ENCODE measurements at regions not wholly inside any gene's neighbourhood (a gene's known extent, or its start where the extent isn't known, plus 50 kb on each side); places are given as distances from the start of the nearest gene placed in this dataset.

DNA sequence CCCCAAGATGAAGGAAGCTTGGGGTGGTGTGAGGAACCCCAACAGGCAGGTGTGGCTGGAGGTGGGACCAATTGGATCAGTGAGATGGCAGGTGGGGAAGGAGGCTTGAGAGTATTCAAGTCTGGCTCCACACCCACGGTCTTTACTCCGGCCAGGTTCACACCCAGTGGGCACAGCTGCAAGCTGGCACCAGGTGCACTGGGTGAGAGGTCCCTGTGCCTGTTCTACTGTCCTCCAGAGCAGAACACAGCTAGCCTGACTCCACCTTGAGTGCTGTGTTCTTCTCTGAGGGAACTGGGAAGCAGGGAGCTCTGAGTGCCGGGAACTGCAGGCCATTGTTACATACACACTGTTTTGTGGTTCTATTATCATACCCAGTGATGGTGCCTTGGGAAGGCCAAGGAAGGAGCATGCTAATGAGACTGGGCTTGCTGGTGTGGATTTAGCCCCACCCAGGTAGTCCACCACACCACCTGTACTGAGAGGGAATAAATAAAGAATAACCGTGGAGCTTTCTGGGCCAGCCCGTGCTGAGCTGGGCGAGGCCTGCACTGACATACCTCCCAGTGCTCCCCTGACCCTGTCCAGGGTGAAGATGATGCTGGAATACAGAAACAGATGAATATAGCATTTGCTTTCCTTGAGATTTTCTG, 93.4 kb downstream of the ABHD5 start:
- no peak for DNase-seq (ENCODE audit: low read depth in 2 of 2)

DNA sequence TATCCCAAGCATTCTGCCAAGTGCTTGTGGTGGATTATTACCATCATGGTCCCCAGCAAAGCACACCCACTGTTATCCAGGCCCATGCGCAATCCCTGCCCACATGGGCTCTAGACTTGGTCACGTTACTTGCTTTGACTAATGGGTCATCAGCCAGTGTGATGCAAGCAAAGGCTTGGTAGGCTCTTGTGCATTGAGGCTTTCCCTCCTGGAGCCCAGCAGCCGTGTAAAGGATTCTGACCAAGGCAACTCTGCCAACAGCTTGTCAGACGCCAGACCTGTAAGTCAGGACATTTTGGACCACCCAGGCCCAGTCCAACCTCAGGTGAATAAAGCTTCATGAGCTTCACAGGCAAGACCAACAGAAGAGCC, 93.9 kb downstream of the ABHD5 start:
- DNase-seq (ENCODE audit: low read depth in 2 of 2) = no peak

DNA sequence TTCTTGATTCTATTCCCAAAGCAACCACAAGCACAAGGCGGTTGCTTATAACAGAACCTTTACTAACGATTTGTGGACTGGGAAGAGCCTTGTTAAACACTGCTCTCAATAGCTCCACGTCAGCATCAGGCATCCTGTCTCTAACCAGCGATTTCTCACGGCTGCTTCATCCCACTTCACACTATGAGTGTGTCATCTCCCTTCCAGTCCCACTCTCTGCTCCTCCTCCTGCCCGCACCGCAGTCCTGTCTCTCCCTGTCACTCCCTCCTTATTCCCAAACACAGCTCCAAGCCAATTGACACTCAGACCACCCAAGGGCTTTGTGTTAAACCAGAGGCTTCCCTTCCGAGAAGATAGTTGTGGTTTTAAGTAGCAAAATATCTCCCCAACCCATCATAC, 94.8 kb downstream of the ABHD5 start:
- no peak for DNase-seq (ENCODE audit: low read depth in 2 of 2)

DNA sequence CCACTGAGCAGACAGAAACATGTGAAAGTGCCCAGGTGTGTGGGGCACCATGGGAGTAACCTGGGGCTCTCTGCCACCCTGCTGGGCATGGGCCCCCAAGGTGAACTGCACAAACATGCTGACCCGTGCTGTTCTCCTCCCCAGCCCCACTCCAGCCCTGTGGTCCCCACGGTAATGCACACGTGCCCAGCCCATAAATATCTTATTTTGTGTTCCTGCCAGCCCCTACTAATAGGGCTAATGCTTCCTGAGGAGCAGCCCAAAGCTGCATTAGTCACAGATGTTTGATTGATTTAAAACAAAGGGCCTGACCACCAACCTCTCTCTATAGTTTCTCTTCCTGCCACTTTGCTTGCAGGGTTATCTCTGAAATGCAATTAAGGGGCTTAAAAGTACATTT, 95.4 kb downstream of the ABHD5 start:
- no peak for DNase-seq (ENCODE audit: low read depth in 2 of 2)

DNA sequence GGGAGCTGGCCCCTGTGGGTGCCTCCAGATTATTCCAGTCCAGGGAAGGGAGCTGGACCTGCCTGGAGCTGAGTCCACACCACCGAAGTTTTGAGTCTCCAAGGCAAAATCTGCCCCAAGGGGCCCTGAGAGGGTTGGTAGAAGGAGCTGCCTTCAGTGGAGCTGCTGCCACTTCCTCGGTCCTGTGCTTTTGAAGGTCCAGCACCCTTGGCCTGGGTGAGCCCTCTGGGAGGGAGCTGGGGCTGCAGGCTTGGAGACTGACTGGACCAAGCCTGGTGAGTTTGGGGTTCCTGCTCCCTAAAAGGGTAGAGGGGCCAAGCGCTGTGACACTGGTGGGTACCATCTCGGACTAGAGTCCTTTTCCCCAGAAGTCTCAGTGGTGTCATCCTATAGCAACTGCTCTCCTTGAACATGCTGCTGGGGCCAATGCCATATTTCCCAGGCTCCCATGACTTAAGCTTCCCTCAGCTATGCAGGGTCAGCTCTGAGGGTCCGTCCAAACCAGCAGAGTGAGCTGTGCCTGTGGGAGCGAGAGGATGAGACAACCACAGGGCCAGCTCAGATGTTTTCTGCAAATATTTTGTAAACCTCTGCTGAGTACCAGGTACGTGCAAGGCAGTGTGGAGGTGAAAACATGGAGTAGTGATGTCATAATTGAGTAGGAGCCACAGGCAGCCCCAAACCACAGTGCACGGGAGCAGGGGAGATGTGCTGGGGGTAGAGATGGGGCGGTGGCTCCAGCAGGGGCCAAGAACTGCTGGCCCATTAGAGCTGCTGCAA, 96.0 kb downstream of the ABHD5 start:
- no peak for DNase-seq (ENCODE audit: low read depth in 2 of 2)

DNA sequence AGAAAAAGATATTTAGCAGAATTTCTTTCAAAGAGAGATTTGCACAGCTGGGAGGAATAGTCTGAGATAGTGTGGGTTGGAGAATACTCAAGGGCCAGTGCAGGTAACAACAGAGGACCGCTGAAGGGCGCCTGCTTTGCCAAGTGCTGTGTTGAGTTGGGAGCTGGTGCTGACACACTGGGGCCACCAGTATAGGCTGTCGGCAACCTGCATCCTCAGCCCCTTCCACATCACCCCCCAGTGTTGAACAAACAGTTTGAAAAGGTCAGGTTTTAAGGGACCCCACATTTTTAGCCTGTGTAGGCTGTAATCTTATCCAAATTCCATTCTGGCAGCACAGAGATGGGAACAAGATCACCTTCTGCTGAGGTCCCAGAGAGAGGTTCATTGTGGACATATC, 96.6 kb downstream of the ABHD5 start:
- no peak for DNase-seq (ENCODE audit: low read depth in 2 of 2)

DNA sequence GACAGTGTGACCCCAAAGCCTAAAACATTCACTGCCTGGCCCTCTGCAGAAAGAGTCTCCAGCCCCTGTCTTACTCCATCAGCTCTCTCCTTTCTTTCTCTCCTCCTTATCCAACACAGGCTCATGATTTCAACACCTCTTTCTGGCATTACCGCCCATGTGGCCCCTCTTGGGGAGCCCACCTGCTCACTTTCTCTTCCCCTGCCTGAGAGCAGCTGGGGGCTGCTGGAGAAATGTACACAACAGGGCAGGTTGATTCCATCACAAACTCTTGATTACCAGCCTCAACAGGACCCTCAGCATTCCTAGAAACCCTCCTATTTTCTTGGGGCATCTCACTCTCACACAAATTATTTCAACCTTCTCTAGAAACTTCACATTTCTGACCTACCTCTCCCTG, 98.3 kb downstream of the ABHD5 start:
- DNase-seq (ENCODE audit: low read depth in 2 of 2) = no peak

DNA sequence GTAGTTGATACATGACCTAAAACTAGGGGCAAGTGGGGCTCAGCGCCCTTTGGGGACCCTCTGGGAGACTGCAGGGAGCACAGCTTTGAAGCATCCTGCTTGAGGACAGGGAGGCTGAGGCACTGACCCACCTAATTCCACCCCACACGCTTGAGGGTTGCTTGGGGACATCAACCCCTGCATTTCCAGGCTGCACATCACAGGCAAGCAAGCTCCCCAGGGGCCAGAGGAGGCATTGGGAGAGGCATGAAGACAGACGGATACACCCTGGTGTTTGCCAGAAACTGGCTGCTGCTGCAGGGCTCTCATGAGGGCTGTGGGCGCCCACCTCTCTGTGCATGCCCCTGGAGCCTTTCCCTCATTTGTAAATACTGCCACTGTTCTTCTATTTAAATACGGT, 99.3 kb downstream of the ABHD5 start:
- DNase-seq (ENCODE audit: low read depth in 2 of 2) = no peak

DNA sequence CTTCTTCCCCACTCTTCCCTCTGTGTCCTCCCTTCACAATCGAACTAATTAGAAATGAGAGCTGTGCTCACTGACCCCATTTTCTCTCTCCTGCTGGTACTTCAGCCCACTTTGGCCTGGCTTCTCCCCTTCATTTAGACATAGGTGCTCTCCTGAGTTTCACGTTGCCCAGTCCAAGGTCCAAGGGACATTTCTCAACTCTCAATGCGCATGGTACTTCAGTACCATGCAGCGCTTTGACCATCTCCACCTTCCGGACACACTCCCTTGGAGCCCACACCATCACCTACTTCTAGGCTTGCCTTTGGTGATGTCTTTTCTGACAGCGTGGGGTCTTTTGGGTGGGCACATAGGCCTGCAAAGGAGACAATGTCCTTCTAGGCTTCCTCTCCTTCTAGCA, 99.7 kb downstream of the ABHD5 start:
- no peak for DNase-seq (ENCODE audit: low read depth in 2 of 2)

DNA sequence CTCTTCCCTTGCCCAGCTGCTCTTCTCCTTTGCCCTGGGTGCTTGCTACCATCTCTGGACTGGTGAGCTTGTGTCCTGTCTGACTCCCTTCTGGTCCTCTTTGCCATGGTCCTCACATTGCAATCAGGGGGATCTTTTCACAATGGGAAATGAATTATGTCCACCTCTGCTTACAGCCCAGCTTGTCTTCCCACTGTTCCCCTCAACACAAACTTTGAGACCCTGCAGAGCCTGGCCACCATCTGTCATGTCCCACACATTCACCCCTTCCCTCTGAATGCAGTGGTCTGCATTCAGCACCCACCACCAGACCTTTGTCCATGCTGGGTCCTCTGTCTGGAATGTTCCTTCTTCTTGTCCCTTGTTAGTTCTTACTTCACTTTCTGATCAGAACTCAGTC, 100.5 kb downstream of the ABHD5 start:
- DNase-seq (ENCODE audit: low read depth in 2 of 2) = no peak

DNA sequence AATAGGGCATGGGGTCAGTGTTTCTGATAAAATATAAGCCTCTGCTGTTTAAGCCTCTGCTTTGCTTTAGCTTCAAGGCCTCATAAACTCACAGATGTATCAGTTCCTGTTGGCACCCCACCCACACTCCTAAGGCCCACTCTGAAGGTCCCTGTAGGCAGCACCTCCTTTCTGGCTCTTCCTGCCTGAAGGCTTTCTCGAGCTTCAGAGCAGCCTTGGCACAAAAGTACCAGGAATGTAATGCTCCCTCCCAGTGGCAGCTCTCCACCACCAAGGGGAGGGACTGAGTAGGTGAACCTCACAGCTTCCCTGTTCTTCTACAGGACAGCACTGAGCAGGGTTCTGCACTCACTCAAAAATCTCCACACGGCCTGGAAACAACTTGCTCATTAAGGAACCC, 102.2 kb downstream of the ABHD5 start:
- no peak for DNase-seq (ENCODE audit: low read depth in 2 of 2)

DNA sequence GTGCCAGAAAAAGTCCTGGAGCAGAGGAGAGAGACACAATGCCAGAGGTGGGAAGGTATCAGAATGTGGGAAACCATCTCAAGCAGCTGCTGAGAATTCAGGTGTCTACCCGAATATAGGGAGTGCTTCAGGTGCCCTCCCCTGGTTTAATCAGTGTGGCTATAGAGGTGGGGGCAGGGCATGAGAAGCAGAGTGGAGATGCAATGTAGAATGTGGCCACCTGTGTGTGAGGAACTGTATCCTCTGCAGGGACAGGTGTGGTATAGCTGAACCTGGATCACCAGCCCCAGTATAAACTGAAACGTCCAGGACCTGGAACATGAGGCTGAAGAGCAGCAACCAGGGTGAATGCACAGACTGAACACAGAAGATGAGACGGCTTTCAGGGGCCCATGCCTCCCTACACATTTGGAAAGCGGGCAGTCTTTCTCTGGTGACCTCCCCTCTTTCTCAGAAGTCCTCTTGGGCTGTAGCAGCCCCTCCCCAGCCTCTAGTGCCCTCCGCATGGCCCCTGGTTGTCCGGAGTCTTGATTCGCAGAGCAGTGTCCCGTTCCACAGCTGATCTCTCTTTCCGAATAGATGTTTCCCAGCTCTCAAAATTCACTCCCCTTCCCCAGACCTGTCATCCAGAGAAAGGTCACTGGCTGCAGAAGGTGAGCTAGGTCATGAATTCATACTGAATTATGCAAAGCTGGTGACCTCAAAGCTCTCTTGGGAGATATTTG, 103.1 kb downstream of the ABHD5 start:
- DNase-seq (ENCODE audit: low read depth in 2 of 2) = no peak

DNA sequence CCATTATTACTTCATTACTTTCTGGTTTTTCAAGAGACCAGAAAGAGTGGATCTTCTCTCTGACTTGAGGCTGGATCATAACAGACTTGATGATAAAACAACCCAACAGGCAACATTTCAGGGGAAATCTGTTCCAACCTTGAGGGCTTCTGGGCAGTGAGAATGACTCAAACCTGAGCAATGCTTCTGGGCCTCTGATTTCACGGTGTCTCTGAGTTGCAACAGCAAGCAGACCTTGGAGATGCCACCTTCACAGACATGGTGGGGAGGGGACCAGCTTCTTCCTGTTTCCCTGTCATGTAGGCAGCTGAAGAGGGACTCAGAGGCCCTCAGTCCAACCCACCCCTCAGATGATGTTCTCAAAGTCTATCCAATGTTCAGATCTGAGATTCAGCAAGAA, 104.0 kb downstream of the ABHD5 start:
- DNase-seq (ENCODE audit: low read depth in 2 of 2) = no peak

DNA sequence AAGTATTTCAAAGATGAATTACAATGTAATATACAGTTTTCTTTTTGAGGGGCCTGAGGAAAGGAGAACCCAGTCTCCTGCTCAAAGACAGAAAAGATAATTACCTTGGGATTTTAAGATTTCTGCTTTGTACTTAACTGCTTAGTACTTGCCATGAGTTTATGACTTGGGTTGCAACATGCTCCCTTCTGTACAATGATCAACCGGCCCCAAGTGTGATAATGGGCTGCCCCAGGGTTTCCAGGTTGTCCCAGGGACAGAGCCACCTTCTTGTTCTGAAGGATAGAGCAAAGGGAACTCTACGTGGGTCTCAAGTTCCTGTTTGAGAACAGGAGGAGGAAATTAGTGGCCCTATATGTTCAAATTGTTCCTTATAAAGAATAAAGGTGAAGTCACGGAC, 104.8 kb downstream of the ABHD5 start:
- no peak for DNase-seq (ENCODE audit: low read depth in 2 of 2)

DNA sequence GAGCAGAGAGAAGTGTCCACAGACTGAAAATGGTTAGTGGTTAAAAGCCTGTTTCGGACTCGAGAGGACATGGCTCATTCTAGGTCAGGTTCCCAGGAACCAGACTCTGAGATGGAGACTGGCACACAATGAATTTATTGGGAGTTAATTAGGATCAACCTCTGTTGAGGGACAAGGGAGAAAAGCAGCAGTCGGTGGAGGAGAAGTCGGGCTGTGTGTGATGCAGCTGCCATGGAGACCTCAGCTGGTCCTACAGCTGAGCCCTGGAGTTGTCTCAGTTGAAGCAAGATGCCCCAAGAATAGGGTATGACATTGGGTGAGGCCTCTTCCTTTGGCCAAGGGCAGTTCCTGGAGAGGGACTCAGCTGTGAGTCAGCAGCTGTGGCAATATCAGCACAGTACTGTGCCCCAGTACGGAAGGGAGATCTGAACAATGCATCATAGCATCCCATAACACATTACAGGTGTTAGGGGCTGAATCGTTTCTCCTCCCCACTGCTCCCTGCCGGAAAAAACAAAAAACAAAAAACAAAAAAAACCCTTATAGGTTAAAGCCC, 105.4 kb downstream of the ABHD5 start:
- DNase-seq (ENCODE audit: low read depth in 2 of 2) = no peak

DNA sequence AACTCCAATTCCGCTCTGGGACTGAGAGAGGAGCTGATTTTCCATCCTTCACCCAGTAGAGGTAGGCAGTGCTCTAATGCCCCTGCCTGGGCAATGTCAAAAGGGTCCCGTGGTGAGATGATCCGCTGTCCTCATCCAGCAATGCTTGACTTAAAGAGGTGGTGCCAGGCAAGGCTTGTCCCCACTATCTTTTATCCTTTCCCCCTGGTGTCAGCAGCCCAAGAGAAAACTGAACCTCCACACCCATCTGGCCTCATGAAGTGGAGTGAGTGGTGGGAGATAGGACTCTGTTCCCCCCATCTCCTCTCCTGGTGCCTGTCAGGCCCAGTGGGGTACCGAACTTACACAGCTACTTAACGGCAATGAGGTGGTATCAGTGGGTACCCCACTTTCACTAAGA, 107.1 kb downstream of the ABHD5 start:
- DNase-seq (ENCODE audit: low read depth in 2 of 2) = no peak

DNA sequence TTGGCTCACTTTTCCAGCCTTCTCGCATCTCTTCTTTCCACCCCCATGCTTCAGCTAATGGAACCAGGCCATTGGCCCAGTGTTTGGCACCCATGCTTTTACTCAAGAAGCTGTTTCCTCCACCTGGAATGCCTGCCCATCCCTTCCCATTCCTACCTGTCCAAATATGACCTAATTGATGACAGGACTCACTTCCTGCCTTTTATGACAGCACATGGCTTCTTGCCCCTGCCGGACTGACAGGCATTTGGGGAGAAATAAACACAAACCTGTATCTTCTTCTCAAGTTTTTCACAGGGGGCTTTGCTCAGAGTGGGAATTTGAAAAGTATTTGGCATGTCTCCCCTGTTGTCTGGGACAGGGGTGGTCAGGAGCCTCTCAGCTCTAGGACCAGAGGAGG, 120.1 kb downstream of the ABHD5 start:
- DNase-seq (ENCODE audit: low read depth in 2 of 2) = no peak

DNA sequence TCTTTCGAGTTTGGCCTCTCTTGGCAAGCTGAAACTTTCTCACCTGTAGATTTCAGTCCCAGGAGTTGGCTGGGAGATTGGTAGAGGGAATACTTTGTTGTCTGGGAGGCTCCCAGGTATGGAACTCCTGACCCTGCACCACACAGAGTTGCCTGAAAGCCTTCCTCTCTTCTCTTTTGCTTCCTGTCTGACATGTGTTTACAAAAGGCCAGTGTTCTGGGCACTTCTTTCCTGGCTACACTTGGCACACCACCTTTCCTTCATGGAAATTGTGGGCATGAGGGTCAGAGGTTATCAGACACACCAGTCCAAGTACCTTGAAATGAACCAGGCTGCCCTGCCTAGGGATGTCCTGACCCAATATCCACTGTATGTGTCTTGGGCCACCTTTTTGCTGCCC, 123.7 kb downstream of the ABHD5 start:
- no peak for DNase-seq (ENCODE audit: low read depth in 2 of 2)

DNA sequence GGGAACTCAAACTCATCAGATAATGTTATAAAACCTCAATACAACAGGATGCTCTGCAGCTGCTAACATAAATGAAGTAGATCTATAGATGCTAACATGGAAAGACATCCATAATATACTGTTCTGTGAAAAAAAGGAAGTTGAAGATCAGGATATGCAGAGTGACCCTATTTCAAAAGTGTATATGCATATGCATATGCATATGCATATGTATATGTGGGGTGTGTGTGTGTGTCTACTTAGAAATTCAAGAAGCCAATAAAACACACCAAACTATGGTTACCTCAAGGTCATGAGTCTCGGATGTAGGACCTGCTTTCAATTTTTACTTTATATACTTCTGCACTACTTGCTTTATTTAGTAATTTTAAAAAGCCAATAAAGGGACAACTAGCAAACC, 125.6 kb downstream of the ABHD5 start:
- no peak for DNase-seq (ENCODE audit: low read depth in 2 of 2)

DNA sequence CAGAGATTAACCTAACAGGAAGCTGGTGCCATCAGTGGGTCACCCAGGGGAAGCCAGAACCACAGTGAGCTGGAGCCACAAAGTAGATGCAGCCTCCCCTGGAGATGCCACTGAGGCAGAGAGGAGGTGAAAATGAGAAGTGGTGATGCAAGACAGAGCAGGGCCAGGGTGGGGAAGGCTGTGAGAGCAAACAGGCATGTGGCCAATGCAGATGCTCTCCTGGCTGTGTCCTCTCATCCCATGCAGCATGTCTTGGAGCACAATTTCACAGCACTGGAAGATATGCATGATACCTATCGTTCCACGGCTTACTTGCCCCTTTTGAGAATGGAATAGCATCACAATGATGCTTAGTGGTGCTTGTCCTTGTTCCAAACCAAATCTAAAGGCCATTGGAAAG, 126.3 kb downstream of the ABHD5 start:
- DNase-seq (ENCODE audit: low read depth in 2 of 2) = no peak

DNA sequence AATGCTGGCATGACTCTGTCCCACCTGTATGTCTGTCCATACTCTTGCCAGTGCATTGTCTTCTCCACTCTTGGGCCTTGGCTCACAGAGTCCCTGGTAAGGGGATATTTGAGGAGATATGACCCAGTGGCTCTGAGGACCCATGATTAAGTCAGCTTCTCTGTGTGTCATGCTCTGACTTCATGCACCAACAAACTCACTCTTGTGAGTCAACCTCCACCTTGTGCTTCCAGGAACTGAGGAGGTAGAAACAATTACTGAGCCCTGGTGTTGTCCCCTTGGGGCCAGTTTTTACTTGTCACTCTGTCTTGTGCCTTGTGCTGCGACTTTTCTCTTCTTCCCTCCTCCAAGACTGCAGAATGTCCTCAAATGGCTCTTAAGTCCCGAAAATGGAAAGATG, 127.1 kb downstream of the ABHD5 start:
- DNase-seq (ENCODE audit: low read depth in 2 of 2) = no peak

DNA sequence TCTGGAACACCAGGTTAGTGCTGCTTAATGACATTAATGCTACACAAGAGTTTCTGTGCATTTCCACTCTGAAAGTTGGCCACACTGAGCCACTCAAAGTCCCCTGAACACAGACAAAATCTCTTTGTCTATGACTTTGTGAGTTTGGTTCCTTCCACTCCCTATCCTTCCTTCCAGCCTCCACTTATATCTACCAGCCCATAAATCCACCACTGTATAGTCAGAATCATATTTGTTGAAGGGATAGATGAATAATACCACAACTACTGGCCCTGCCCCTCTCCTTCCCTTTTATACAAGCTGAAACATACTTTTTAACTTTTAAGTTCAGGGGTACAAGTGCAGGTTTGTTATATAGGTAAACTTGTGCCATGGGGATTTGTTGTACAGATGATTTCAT, 127.5 kb downstream of the ABHD5 start:
- no peak for DNase-seq (ENCODE audit: low read depth in 2 of 2)
